ENCODE measurements at regions not wholly inside any gene's neighbourhood (a gene's known extent, or its start where the extent isn't known, plus 50 kb on each side); places are given as distances from the start of the nearest gene placed in this dataset.

DNA sequence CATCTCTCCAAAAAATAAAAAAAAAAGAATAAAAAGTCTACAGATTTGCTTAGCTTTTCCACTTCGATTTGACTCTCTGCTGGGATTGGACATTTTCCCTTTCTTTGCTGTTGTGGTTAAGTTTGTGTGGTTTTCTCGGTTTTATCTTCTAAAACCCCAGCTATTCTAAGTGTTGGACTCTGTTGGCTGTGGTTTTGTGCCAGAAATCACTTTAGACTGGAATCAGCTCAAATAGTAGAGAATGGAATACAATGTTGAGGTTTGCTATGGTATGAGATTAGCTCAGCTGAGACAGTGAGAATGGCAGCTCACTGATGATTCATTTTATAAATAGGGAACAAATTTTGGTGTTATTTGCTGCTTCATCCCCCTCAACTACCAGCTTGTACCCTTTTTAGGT lies 116.0 kb downstream of the BUB3 start:
- TF ChIP-seq, protein P1, sequence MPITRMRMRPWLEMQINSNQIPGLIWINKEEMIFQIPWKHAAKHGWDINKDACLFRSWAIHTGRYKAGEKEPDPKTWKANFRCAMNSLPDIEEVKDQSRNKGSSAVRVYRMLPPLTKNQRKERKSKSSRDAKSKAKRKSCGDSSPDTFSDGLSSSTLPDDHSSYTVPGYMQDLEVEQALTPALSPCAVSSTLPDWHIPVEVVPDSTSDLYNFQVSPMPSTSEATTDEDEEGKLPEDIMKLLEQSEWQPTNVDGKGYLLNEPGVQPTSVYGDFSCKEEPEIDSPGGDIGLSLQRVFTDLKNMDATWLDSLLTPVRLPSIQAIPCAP (CRISPR knock-in tag; IDR thresholded peaks at IDR 0.05; ENCODE audit: borderline replicate concordance), result no peak
- TF ChIP-seq JUN (IDR thresholded peaks at IDR 0.05; ENCODE audit: borderline replicate concordance, low read depth, low read length), result no peak
- no peak for TF ChIP-seq JUN (CRISPR knock-in tag; IDR thresholded peaks at IDR 0.05; ENCODE audit: borderline replicate concordance)
- TF ChIP-seq SMC3 (conservative IDR thresholded peaks at IDR 0.05; ENCODE audit: insufficient read depth, low read depth, low read length), result no peak
- TF ChIP-seq, protein P2, sequence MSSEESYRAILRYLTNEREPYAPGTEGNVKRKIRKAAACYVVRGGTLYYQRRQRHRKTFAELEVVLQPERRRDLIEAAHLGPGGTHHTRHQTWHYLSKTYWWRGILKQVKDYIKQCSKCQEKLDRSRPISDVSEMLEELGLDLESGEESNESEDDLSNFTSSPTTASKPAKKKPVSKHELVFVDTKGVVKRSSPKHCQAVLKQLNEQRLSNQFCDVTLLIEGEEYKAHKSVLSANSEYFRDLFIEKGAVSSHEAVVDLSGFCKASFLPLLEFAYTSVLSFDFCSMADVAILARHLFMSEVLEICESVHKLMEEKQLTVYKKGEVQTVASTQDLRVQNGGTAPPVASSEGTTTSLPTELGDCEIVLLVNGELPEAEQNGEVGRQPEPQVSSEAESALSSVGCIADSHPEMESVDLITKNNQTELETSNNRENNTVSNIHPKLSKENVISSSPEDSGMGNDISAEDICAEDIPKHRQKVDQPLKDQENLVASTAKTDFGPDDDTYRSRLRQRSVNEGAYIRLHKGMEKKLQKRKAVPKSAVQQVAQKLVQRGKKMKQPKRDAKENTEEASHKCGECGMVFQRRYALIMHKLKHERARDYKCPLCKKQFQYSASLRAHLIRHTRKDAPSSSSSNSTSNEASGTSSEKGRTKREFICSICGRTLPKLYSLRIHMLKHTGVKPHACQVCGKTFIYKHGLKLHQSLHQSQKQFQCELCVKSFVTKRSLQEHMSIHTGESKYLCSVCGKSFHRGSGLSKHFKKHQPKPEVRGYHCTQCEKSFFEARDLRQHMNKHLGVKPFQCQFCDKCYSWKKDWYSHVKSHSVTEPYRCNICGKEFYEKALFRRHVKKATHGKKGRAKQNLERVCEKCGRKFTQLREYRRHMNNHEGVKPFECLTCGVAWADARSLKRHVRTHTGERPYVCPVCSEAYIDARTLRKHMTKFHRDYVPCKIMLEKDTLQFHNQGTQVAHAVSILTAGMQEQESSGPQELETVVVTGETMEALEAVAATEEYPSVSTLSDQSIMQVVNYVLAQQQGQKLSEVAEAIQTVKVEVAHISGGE (CRISPR knock-in tag; IDR thresholded peaks at IDR 0.05), result no peak
- TF ChIP-seq, protein P3, sequence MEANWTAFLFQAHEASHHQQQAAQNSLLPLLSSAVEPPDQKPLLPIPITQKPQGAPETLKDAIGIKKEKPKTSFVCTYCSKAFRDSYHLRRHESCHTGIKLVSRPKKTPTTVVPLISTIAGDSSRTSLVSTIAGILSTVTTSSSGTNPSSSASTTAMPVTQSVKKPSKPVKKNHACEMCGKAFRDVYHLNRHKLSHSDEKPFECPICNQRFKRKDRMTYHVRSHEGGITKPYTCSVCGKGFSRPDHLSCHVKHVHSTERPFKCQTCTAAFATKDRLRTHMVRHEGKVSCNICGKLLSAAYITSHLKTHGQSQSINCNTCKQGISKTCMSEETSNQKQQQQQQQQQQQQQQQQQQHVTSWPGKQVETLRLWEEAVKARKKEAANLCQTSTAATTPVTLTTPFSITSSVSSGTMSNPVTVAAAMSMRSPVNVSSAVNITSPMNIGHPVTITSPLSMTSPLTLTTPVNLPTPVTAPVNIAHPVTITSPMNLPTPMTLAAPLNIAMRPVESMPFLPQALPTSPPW (CRISPR knock-in tag; IDR thresholded peaks at IDR 0.05), result no peak
- TF ChIP-seq, protein P4, sequence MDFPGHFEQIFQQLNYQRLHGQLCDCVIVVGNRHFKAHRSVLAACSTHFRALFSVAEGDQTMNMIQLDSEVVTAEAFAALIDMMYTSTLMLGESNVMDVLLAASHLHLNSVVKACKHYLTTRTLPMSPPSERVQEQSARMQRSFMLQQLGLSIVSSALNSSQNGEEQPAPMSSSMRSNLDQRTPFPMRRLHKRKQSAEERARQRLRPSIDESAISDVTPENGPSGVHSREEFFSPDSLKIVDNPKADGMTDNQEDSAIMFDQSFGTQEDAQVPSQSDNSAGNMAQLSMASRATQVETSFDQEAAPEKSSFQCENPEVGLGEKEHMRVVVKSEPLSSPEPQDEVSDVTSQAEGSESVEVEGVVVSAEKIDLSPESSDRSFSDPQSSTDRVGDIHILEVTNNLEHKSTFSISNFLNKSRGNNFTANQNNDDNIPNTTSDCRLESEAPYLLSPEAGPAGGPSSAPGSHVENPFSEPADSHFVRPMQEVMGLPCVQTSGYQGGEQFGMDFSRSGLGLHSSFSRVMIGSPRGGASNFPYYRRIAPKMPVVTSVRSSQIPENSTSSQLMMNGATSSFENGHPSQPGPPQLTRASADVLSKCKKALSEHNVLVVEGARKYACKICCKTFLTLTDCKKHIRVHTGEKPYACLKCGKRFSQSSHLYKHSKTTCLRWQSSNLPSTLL (IDR thresholded peaks at IDR 0.05), result no peak
- TF ChIP-seq, protein P5, sequence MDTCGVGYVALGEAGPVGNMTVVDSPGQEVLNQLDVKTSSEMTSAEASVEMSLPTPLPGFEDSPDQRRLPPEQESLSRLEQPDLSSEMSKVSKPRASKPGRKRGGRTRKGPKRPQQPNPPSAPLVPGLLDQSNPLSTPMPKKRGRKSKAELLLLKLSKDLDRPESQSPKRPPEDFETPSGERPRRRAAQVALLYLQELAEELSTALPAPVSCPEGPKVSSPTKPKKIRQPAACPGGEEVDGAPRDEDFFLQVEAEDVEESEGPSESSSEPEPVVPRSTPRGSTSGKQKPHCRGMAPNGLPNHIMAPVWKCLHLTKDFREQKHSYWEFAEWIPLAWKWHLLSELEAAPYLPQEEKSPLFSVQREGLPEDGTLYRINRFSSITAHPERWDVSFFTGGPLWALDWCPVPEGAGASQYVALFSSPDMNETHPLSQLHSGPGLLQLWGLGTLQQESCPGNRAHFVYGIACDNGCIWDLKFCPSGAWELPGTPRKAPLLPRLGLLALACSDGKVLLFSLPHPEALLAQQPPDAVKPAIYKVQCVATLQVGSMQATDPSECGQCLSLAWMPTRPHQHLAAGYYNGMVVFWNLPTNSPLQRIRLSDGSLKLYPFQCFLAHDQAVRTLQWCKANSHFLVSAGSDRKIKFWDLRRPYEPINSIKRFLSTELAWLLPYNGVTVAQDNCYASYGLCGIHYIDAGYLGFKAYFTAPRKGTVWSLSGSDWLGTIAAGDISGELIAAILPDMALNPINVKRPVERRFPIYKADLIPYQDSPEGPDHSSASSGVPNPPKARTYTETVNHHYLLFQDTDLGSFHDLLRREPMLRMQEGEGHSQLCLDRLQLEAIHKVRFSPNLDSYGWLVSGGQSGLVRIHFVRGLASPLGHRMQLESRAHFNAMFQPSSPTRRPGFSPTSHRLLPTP (IDR thresholded peaks at IDR 0.05; ENCODE audit: borderline replicate concordance, extremely low read depth, insufficient read length), result no peak
- no peak for TF ChIP-seq MAFG (tag; conservative IDR thresholded peaks at IDR 0.05)
